Sigmoid colon (tissue), 4 donors: ENCODE measurements at regions not wholly inside any gene's neighbourhood (a gene's known extent, or its start where the extent isn't known, plus 50 kb on each side); places are given as distances from the start of the nearest gene placed in this dataset.
"Not testable (repeated sequence)": the region's sequence is repeated elsewhere in the genome, so short reads cannot be mapped to it uniquely, and the experiment has no call there.

Source experiments
- EP300 ChIP-seq, 4 donors: sonication (generic); formaldehyde crosslinking; IDR thresholded peaks; one replicate each; pipeline ENCODE4 v1.6.1; 2017; ENCODE audit warnings: antibody characterized with exemption in 4 of 4
- POLR2A ChIP-seq, 2 donors: fragments of 450-650 bp; IDR thresholded peaks; one replicate each; pipeline ENCODE4 v1.6.1; 2016; ENCODE audit warnings: antibody characterized with exemption in 2 of 2, mild to moderate bottlenecking in 2 of 2, moderate library complexity in 2 of 2
- POLR2AphosphoS5 ChIP-seq, 4 donors: sonication (generic); formaldehyde crosslinking; IDR thresholded peaks; one replicate each; pipeline ENCODE4 v1.6.1; 2017; ENCODE audit warnings: antibody characterized with exemption in 4 of 4
- TF ChIP-seq, protein P1 (sequence below), 4 experiments: fragments of 450-650 bp in 3 of 4; fragments of 200-600 bp in 1 of 4; IDR thresholded peaks; one replicate each; pipeline ENCODE4 v1.5.1; 2016 to 2019; ENCODE audit warnings: antibody characterized with exemption in 4 of 4, mild to moderate bottlenecking in 3 of 4, moderate library complexity in 2 of 4

DNA sequence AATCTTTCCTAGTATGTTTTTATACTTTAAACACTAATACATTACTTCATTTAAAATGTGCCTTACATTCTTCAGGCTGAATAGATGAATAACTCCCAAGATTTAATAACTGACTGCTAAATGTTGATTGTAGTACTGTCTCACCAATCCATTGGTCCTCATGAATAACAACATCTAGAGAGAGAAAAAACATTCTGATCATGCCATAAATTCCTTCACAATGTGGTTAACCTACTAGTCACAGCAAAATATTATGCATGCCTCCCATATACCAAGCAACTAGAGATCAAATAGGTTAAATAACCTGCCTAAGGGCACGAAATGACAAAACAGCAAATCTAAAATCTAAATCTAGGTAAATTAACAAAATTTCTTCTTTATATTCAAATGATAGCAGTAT, 66.2 kb downstream of the SYT15 start:
- TF ChIP-seq, protein P1, sequence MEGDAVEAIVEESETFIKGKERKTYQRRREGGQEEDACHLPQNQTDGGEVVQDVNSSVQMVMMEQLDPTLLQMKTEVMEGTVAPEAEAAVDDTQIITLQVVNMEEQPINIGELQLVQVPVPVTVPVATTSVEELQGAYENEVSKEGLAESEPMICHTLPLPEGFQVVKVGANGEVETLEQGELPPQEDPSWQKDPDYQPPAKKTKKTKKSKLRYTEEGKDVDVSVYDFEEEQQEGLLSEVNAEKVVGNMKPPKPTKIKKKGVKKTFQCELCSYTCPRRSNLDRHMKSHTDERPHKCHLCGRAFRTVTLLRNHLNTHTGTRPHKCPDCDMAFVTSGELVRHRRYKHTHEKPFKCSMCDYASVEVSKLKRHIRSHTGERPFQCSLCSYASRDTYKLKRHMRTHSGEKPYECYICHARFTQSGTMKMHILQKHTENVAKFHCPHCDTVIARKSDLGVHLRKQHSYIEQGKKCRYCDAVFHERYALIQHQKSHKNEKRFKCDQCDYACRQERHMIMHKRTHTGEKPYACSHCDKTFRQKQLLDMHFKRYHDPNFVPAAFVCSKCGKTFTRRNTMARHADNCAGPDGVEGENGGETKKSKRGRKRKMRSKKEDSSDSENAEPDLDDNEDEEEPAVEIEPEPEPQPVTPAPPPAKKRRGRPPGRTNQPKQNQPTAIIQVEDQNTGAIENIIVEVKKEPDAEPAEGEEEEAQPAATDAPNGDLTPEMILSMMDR (IDR thresholded peaks at IDR 0.05): not testable (repeated sequence)
- TF ChIP-seq EP300, POLR2A, POLR2AphosphoS5 (IDR thresholded peaks at IDR 0.05): not testable (repeated sequence)
